ENCODE measurements at regions not wholly inside any gene's neighbourhood (a gene's known extent, or its start where the extent isn't known, plus 50 kb on each side); places are given as distances from the start of the nearest gene placed in this dataset.

- H3K4me1 Mint-ChIP-seq, result peaks cover 13% of the 10 kb centered on the region
- H3K36me3 Mint-ChIP-seq, result no peaks in the 10 kb centered on the region
- H3K27ac Mint-ChIP-seq, result no peak overlapping the region
- peaks cover 3% of the 10 kb centered on the region for H3K9me3 Mint-ChIP-seq
- H3K27me3 Mint-ChIP-seq (ENCODE audit: low read depth), result no peaks in the 10 kb centered on the region
- H3K4me3 Mint-ChIP-seq, result no peak overlapping the region
- TF ChIP-seq CTCF (IDR thresholded peaks at IDR 0.05; ENCODE audit: unreplicated experiment), result no peak
- no peak for DNase-seq (ENCODE audit: low spot score in 2 of 2, unreplicated experiment in 2 of 2)
Observed at GRCh38 chr18:10301831-10302483, 152.5 kb upstream of the APCDD1 start.

- Mint-ChIP-seq H3K27ac (no peak overlapping the region), H3K36me3 (no peaks in the 10 kb centered on the region), H3K27me3 (ENCODE audit: low read depth) (no peaks in the 10 kb centered on the region), H3K4me1 (peaks cover 13% of the 10 kb centered on the region), H3K4me3 (no peak overlapping the region), H3K9me3 (peaks cover 3% of the 10 kb centered on the region)
- no peak for TF ChIP-seq CTCF (IDR thresholded peaks at IDR 0.05; ENCODE audit: unreplicated experiment)
- no peak for DNase-seq (ENCODE audit: low spot score in 2 of 2, unreplicated experiment in 2 of 2)
Observed at GRCh38 chr18:10303171-10303570, 151.3 kb upstream of the APCDD1 start.

- no peaks in the 10 kb centered on the region for H3K27me3 Mint-ChIP-seq (ENCODE audit: low read depth)
- no peaks in the 10 kb centered on the region for H3K9me3 Mint-ChIP-seq
- H3K4me3 Mint-ChIP-seq, result no peak overlapping the region
- no peak for TF ChIP-seq CTCF (IDR thresholded peaks at IDR 0.05; ENCODE audit: unreplicated experiment)
- no peak for DNase-seq (ENCODE audit: low spot score in 2 of 2, unreplicated experiment in 2 of 2)
- no peak overlapping the region for H3K27ac Mint-ChIP-seq
- no peaks in the 10 kb centered on the region for H3K36me3 Mint-ChIP-seq
- H3K4me1 Mint-ChIP-seq, result peaks cover 2% of the 10 kb centered on the region
Observed at GRCh38 chr18:10304853-10305252, 149.6 kb upstream of the APCDD1 start.

GRCh38 chr18:10306779-10307178, 147.7 kb upstream of the APCDD1 start:
- Mint-ChIP-seq H3K27ac (no peak overlapping the region), H3K4me1 (no peaks in the 10 kb centered on the region), H3K9me3 (no peaks in the 10 kb centered on the region), H3K4me3 (no peak overlapping the region), H3K27me3 (ENCODE audit: low read depth) (no peaks in the 10 kb centered on the region), H3K36me3 (no peaks in the 10 kb centered on the region)
- TF ChIP-seq CTCF (IDR thresholded peaks at IDR 0.05; ENCODE audit: unreplicated experiment), result no peak
- no peak for DNase-seq (ENCODE audit: low spot score in 2 of 2, unreplicated experiment in 2 of 2)

- H3K36me3 Mint-ChIP-seq, result no peaks in the 10 kb centered on the region
- H3K4me3 Mint-ChIP-seq, result no peak overlapping the region
- no peak for DNase-seq (ENCODE audit: low spot score in 2 of 2, unreplicated experiment in 2 of 2)
- no peak overlapping the region for H3K27ac Mint-ChIP-seq
- TF ChIP-seq CTCF (IDR thresholded peaks at IDR 0.05; ENCODE audit: unreplicated experiment), result no peak
- H3K9me3 Mint-ChIP-seq, result no peaks in the 10 kb centered on the region
- H3K4me1 Mint-ChIP-seq, result no peaks in the 10 kb centered on the region
- H3K27me3 Mint-ChIP-seq (ENCODE audit: low read depth), result no peaks in the 10 kb centered on the region
Observed at GRCh38 chr18:10308154-10308553, 146.3 kb upstream of the APCDD1 start.

- H3K9me3 Mint-ChIP-seq, result no peaks in the 10 kb centered on the region
- H3K27me3 Mint-ChIP-seq (ENCODE audit: low read depth), result no peaks in the 10 kb centered on the region
- no peak overlapping the region for H3K27ac Mint-ChIP-seq
- peaks cover 4% of the 10 kb centered on the region for H3K4me1 Mint-ChIP-seq
- no peak for TF ChIP-seq CTCF (IDR thresholded peaks at IDR 0.05; ENCODE audit: unreplicated experiment)
- no peak for DNase-seq (ENCODE audit: low spot score in 2 of 2, unreplicated experiment in 2 of 2)
- no peaks in the 10 kb centered on the region for H3K36me3 Mint-ChIP-seq
- no peak overlapping the region for H3K4me3 Mint-ChIP-seq
Observed at GRCh38 chr18:10310626-10311025, 143.8 kb upstream of the APCDD1 start.
